ENCODE measurements at regions not wholly inside any gene's neighbourhood (a gene's known extent, or its start where the extent isn't known, plus 50 kb on each side); places are given as distances from the start of the nearest gene placed in this dataset.

DNA sequence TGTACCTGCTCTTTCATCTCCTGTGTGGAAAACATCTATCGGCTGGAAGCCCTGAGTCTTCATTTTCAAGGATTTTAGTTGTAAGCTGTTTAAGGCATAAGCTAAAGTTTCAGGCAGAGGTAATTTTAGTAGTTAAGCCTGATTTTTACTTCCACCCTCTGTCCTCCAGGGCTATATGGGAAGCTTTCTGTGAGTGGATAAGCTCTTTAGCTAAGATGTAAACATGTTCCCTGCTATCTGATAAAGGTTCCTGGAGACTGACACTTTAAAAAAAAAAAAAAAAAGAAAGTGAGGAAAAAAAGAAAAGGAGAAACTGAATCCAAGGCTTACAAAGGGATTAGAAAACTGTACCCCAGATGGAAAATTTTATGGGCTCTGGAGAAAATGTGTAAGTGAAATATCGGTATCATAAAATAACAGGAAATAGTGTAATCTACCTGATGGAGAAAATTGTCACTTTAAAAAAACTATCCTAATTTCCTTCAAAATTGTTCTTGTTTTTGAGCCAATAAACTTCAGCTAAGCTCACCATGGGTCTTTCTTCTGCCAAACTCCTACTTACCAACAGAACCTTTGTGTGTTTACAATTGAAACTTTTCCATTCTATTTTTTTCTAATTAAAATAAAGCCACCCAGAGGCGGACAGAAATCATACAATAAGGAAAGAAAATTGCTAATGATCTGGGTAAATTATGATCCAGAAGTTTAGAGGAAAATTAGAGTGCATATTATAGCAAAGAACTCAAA is 180.5 kb downstream of the TGFB2 start:
- ChIA-PET CTCF (ENCODE audit: low intra/inter-chr PET ratio, low total read pairs) (no interaction called here), POLR2A (no interaction called here)
- in situ Hi-C loops (cut with HindIII; ENCODE audit: extremely low pct_ligation_motif_present, low pct_unique_long_range_greater_than_20kb): no loop called here
- ATAC-seq: no peak
- no peaks in the 10 kb centered on the region for H3K36me3 ChIP-seq (replicated peaks in 1 of 2; ENCODE audit: control insufficient read depth in 1 of 2, insufficient read depth in 2 of 2, low read length in 2 of 2)
- no peak for DNase-seq (ENCODE audit: low spot score)
- H3K4me3 ChIP-seq (replicated peaks in 1 of 3; ENCODE audit: insufficient read depth in 1 of 3, low read depth in 2 of 3, low read length in 3 of 3): no peak overlapping the region
- H3K4me1 ChIP-seq (ENCODE audit: insufficient read depth, low read length): 0 out of 2 replicates have a peak, but pooled peaks cover 4% of the 10 kb centered on the region
- H3K9me3 ChIP-seq (ENCODE audit: low read length): no peaks in the 10 kb centered on the region
- no peak overlapping the region for H3K9ac ChIP-seq (ENCODE audit: insufficient read depth, low read depth, low read length)
- no peaks in the 10 kb centered on the region for H3K27me3 ChIP-seq (ENCODE audit: control insufficient read depth in 1 of 2, insufficient read depth in 2 of 2, low read length in 2 of 2)
- H2AFZ ChIP-seq (ENCODE audit: low read length): no peak overlapping the region
- 60% methylated on average over 3 of the region's 3 CpGs for WGBS (ENCODE audit: low lambda C conversion rate)
- no peaks in the 10 kb centered on the region for H4K20me1 ChIP-seq (ENCODE audit: insufficient read depth, low read length)
- BruUV-seq (replicated peaks): no TSS peak
- H3K79me2 ChIP-seq (ENCODE audit: insufficient read depth, low read length): no peaks in the 10 kb centered on the region
- no peak overlapping the region for H3K27ac ChIP-seq (ENCODE audit: extremely low read length, insufficient read depth, low read length)
- intact Hi-C loops (cut with micrococcal nuclease; ENCODE audit: unreplicated experiment): no loop called here
- no peak overlapping the region for H3K4me2 ChIP-seq (ENCODE audit: low read depth, low read length)
- FAIRE-seq: no peak
- TF ChIP-seq, protein P1, sequence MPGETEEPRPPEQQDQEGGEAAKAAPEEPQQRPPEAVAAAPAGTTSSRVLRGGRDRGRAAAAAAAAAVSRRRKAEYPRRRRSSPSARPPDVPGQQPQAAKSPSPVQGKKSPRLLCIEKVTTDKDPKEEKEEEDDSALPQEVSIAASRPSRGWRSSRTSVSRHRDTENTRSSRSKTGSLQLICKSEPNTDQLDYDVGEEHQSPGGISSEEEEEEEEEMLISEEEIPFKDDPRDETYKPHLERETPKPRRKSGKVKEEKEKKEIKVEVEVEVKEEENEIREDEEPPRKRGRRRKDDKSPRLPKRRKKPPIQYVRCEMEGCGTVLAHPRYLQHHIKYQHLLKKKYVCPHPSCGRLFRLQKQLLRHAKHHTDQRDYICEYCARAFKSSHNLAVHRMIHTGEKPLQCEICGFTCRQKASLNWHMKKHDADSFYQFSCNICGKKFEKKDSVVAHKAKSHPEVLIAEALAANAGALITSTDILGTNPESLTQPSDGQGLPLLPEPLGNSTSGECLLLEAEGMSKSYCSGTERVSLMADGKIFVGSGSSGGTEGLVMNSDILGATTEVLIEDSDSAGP (CRISPR knock-in tag; IDR thresholded peaks at IDR 0.05; ENCODE audit: borderline replicate concordance): no peak
- TF ChIP-seq FUBP1 (CRISPR knock-in tag; IDR thresholded peaks at IDR 0.05; ENCODE audit: borderline replicate concordance): no peak
- TF ChIP-seq STAT6 (CRISPR knock-in tag; IDR thresholded peaks at IDR 0.05; ENCODE audit: borderline replicate concordance): no peak
- no peak for TF ChIP-seq AKAP8 (CRISPR knock-in tag; IDR thresholded peaks at IDR 0.05)
- TF ChIP-seq FOXO4 (CRISPR knock-in tag; conservative IDR thresholded peaks at IDR 0.05): no peak
- TF ChIP-seq ZFYVE20 (CRISPR knock-in tag; IDR thresholded peaks at IDR 0.05; ENCODE audit: borderline replicate concordance, low read depth): no peak
- TF ChIP-seq ZSCAN5A (CRISPR knock-in tag; IDR thresholded peaks at IDR 0.05; ENCODE audit: borderline replicate concordance): no peak
- no peak for TF ChIP-seq JDP2 (CRISPR knock-in tag; IDR thresholded peaks at IDR 0.05; ENCODE audit: borderline replicate concordance)
- TF ChIP-seq, protein P2, sequence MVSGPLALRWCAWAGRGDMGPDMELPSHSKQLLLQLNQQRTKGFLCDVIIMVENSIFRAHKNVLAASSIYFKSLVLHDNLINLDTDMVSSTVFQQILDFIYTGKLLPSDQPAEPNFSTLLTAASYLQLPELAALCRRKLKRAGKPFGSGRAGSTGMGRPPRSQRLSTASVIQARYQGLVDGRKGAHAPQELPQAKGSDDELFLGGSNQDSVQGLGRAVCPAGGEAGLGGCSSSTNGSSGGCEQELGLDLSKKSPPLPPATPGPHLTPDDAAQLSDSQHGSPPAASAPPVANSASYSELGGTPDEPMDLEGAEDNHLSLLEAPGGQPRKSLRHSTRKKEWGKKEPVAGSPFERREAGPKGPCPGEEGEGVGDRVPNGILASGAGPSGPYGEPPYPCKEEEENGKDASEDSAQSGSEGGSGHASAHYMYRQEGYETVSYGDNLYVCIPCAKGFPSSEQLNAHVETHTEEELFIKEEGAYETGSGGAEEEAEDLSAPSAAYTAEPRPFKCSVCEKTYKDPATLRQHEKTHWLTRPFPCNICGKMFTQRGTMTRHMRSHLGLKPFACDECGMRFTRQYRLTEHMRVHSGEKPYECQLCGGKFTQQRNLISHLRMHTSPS (CRISPR knock-in tag; IDR thresholded peaks at IDR 0.05; ENCODE audit: low read depth): no peak
- no peak for TF ChIP-seq XRCC5 (optimal IDR thresholded peaks at IDR 0.05; ENCODE audit: low read length)
- no peak for TF ChIP-seq NFKBIZ (CRISPR knock-in tag; IDR thresholded peaks at IDR 0.05)
- no peak for TF ChIP-seq SMYD3 (CRISPR knock-in tag; IDR thresholded peaks at IDR 0.05)

Measured in HepG2 (cell line).